ENCODE measurements at regions not wholly inside any gene's neighbourhood (a gene's known extent, or its start where the extent isn't known, plus 50 kb on each side); places are given as distances from the start of the nearest gene placed in this dataset.
"Not testable (repeated sequence)": the region's sequence is repeated elsewhere in the genome, so short reads cannot be mapped to it uniquely, and the experiment has no call there.

GRCh38 chr9:38249049-38249448 is 143.5 kb upstream of the ALDH1B1 start:
- Histone ChIP-seq H3K9me2 (replicated peaks; ENCODE audit: insufficient read depth, low read length) (no peaks in the 10 kb centered on the region), H3F3A (ENCODE audit: insufficient read depth) (no peaks in the 10 kb centered on the region), H3K27ac (ENCODE audit: low read depth, low read length) (no peak overlapping the region), H3K9me3 (ENCODE audit: insufficient read depth, low read length) (no peaks in the 10 kb centered on the region), H3K27me3 (ENCODE audit: low read length) (no peaks in the 10 kb centered on the region), H3K4me2 (ENCODE audit: low read depth, low read length, poor library complexity, severe bottlenecking) (no peak overlapping the region), H3K4me3 (ENCODE audit: insufficient read depth, low read length, poor library complexity, severe bottlenecking) (no peak overlapping the region), H3K79me2 (ENCODE audit: insufficient read depth, low read length) (no peaks in the 10 kb centered on the region), H3K36me3 (ENCODE audit: low read length) (no peaks in the 10 kb centered on the region), H3K9ac (ENCODE audit: low read length) (no peak overlapping the region), H2AFZ (ENCODE audit: low read depth, low read length, severe bottlenecking) (no peak overlapping the region), H4K20me1 (ENCODE audit: low read depth, low read length) (no peaks in the 10 kb centered on the region)
- TF ChIP-seq EZH2phosphoT487 (conservative IDR thresholded peaks at IDR 0.05; ENCODE audit: low read length) = no peak
- TF ChIP-seq CTCF (IDR thresholded peaks at IDR 0.05; ENCODE audit: insufficient read depth, low read length, poor library complexity, severe bottlenecking) = no peak

GRCh38 chr9:38246833-38247232 is 145.7 kb upstream of the ALDH1B1 start:
- Histone ChIP-seq H3K27me3 (ENCODE audit: low read length) (no peaks in the 10 kb centered on the region), H3K4me2 (ENCODE audit: low read depth, low read length, poor library complexity, severe bottlenecking) (no peak overlapping the region), H3K9ac (ENCODE audit: low read length) (no peak overlapping the region), H3K4me3 (ENCODE audit: insufficient read depth, low read length, poor library complexity, severe bottlenecking) (no peak overlapping the region), H3K36me3 (ENCODE audit: low read length) (no peaks in the 10 kb centered on the region), H3K27ac (ENCODE audit: low read depth, low read length) (no peak overlapping the region), H3K9me2 (replicated peaks; ENCODE audit: insufficient read depth, low read length) (no peaks in the 10 kb centered on the region), H3K79me2 (ENCODE audit: insufficient read depth, low read length) (no peaks in the 10 kb centered on the region), H4K20me1 (ENCODE audit: low read depth, low read length) (no peaks in the 10 kb centered on the region), H3F3A (ENCODE audit: insufficient read depth) (no peaks in the 10 kb centered on the region), H3K9me3 (ENCODE audit: insufficient read depth, low read length) (no peaks in the 10 kb centered on the region), H2AFZ (ENCODE audit: low read depth, low read length, severe bottlenecking) (no peak overlapping the region)
- no peak for TF ChIP-seq CTCF (IDR thresholded peaks at IDR 0.05; ENCODE audit: insufficient read depth, low read length, poor library complexity, severe bottlenecking)

- no peaks in the 10 kb centered on the region for H3K36me3 ChIP-seq (ENCODE audit: low read length)
- H3K79me2 ChIP-seq (ENCODE audit: insufficient read depth, low read length) = no peaks in the 10 kb centered on the region
- no peak overlapping the region for H3K4me3 ChIP-seq (ENCODE audit: insufficient read depth, low read length, poor library complexity, severe bottlenecking)
- H4K20me1 ChIP-seq (ENCODE audit: low read depth, low read length) = no peaks in the 10 kb centered on the region
- no peaks in the 10 kb centered on the region for H3K9me2 ChIP-seq (replicated peaks; ENCODE audit: insufficient read depth, low read length)
- TF ChIP-seq CTCF (IDR thresholded peaks at IDR 0.05; ENCODE audit: insufficient read depth, low read length, poor library complexity, severe bottlenecking) = no peak
- TF ChIP-seq EZH2phosphoT487 (conservative IDR thresholded peaks at IDR 0.05; ENCODE audit: low read length) = no peak
- H3K9me3 ChIP-seq (ENCODE audit: insufficient read depth, low read length) = no peaks in the 10 kb centered on the region
- no peak overlapping the region for H3K4me2 ChIP-seq (ENCODE audit: low read depth, low read length, poor library complexity, severe bottlenecking)
- no peak overlapping the region for H3K9ac ChIP-seq (ENCODE audit: low read length)
- no peaks in the 10 kb centered on the region for H3F3A ChIP-seq (ENCODE audit: insufficient read depth)
- no peak overlapping the region for H3K27ac ChIP-seq (ENCODE audit: low read depth, low read length)
- no peak overlapping the region for H2AFZ ChIP-seq (ENCODE audit: low read depth, low read length, severe bottlenecking)
- H3K27me3 ChIP-seq (ENCODE audit: low read length) = no peaks in the 10 kb centered on the region
Observed at GRCh38 chr9:38244971-38245370, 147.5 kb upstream of the ALDH1B1 start.

- Histone ChIP-seq H3K36me3 (ENCODE audit: low read length) (no peaks in the 10 kb centered on the region), H3K4me2 (ENCODE audit: low read depth, low read length, poor library complexity, severe bottlenecking) (no peak overlapping the region), H3K9ac (ENCODE audit: low read length) (no peak overlapping the region), H3K27ac (ENCODE audit: low read depth, low read length) (no peak overlapping the region), H3K79me2 (ENCODE audit: insufficient read depth, low read length) (no peaks in the 10 kb centered on the region), H3K4me3 (ENCODE audit: insufficient read depth, low read length, poor library complexity, severe bottlenecking) (no peak overlapping the region), H2AFZ (ENCODE audit: low read depth, low read length, severe bottlenecking) (no peak overlapping the region), H3K27me3 (ENCODE audit: low read length) (no peaks in the 10 kb centered on the region), H3F3A (ENCODE audit: insufficient read depth) (no peaks in the 10 kb centered on the region), H4K20me1 (ENCODE audit: low read depth, low read length) (no peaks in the 10 kb centered on the region), H3K9me2 (replicated peaks; ENCODE audit: insufficient read depth, low read length) (no peaks in the 10 kb centered on the region), H3K9me3 (ENCODE audit: insufficient read depth, low read length) (no peaks in the 10 kb centered on the region)
- no peak for TF ChIP-seq EZH2phosphoT487 (conservative IDR thresholded peaks at IDR 0.05; ENCODE audit: low read length)
- TF ChIP-seq CTCF (IDR thresholded peaks at IDR 0.05; ENCODE audit: insufficient read depth, low read length, poor library complexity, severe bottlenecking) = no peak
Observed at GRCh38 chr9:38243993-38244392, 148.5 kb upstream of the ALDH1B1 start.

GRCh38 chr9:38242151-38242550 is 150.4 kb upstream of the ALDH1B1 start:
- not testable (repeated sequence) for H2AFZ ChIP-seq (ENCODE audit: low read depth, low read length, severe bottlenecking); H3K9me2 ChIP-seq (replicated peaks; ENCODE audit: insufficient read depth, low read length); H3F3A ChIP-seq (ENCODE audit: insufficient read depth); H3K79me2 ChIP-seq (ENCODE audit: insufficient read depth, low read length); H3K36me3 ChIP-seq (ENCODE audit: low read length); H3K27ac ChIP-seq (ENCODE audit: low read depth, low read length); H3K9me3 ChIP-seq (ENCODE audit: insufficient read depth, low read length); H3K4me2 ChIP-seq (ENCODE audit: low read depth, low read length, poor library complexity, severe bottlenecking); H3K4me3 ChIP-seq (ENCODE audit: insufficient read depth, low read length, poor library complexity, severe bottlenecking); H3K27me3 ChIP-seq (ENCODE audit: low read length); H4K20me1 ChIP-seq (ENCODE audit: low read depth, low read length); H3K9ac ChIP-seq (ENCODE audit: low read length)

Measured in SU-DHL-6 (cell line).